Brain microvascular endothelial cell (primary cell): ENCODE measurements at regions not wholly inside any gene's neighbourhood (a gene's known extent, or its start where the extent isn't known, plus 50 kb on each side); places are given as distances from the start of the nearest gene placed in this dataset.

ENCODE experiments used
- DNase-seq: peaks from one replicate; pipeline ENCODE4 v3.0.0-alpha.2; 2020
- H3K27ac ChIP-seq: fragments of 250-450 bp; sonication (Bioruptor Pico); 2 replicates; pipeline ENCODE4 v1.5.1; 2020; ENCODE audit warnings: mild to moderate bottlenecking, moderate library complexity
- H3K27me3 ChIP-seq: fragments of 250-450 bp; sonication (Bioruptor Pico); replicated peaks from 2 replicates; pipeline ENCODE4 v1.5.1; 2020; ENCODE audit warnings: mild to moderate bottlenecking
- H3K36me3 ChIP-seq: fragments of 250-450 bp; sonication (Bioruptor Pico); replicated peaks from 2 replicates; pipeline ENCODE4 v1.5.1; 2020; ENCODE audit warnings: mild to moderate bottlenecking
- H3K4me3 ChIP-seq: 2 replicates; pipeline ENCODE4 v1.5.1; 2011; ENCODE audit warnings: low read depth, mild to moderate bottlenecking, control low read depth, low read length, moderate library complexity
- in situ Hi-C: cut with HindIII; loops from 2 replicates; pipeline ENCODE4 v1.10.0; 2017; ENCODE audit warnings: low sequenced_read_pairs, low pct_ligation_motif_present
- TF ChIP-seq, protein P1 (sequence below): IDR thresholded peaks from 2 replicates; pipeline ENCODE4 v1.5.1; 2011; ENCODE audit warnings: low read depth, mild to moderate bottlenecking, moderate library complexity, low read length, control low read depth, inconsistent platforms; ENCODE audit errors: missing control alignments

GRCh38 chr13:74040200-74040599 lies 94.0 kb downstream of the KLF12 start:
- peak; percentile 28 for DNase-seq
- Histone ChIP-seq H3K27me3 (no peaks in the 10 kb centered on the region), H3K4me3 (no peak overlapping the region), H3K36me3 (no peaks in the 10 kb centered on the region), H3K27ac (no peak overlapping the region)
- TF ChIP-seq, protein P1, sequence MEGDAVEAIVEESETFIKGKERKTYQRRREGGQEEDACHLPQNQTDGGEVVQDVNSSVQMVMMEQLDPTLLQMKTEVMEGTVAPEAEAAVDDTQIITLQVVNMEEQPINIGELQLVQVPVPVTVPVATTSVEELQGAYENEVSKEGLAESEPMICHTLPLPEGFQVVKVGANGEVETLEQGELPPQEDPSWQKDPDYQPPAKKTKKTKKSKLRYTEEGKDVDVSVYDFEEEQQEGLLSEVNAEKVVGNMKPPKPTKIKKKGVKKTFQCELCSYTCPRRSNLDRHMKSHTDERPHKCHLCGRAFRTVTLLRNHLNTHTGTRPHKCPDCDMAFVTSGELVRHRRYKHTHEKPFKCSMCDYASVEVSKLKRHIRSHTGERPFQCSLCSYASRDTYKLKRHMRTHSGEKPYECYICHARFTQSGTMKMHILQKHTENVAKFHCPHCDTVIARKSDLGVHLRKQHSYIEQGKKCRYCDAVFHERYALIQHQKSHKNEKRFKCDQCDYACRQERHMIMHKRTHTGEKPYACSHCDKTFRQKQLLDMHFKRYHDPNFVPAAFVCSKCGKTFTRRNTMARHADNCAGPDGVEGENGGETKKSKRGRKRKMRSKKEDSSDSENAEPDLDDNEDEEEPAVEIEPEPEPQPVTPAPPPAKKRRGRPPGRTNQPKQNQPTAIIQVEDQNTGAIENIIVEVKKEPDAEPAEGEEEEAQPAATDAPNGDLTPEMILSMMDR, result peak; percentile 85
- in situ Hi-C loops, result no loop called here

GRCh38 chr13:74039667-74040066 lies 94.5 kb downstream of the KLF12 start:
- DNase-seq, result no peak
- in situ Hi-C loops, result no loop called here
- H3K4me3 ChIP-seq, result no peak overlapping the region
- H3K36me3 ChIP-seq, result no peaks in the 10 kb centered on the region
- no peaks in the 10 kb centered on the region for H3K27me3 ChIP-seq
- TF ChIP-seq, protein P1, result no peak
- no peak overlapping the region for H3K27ac ChIP-seq

DNA sequence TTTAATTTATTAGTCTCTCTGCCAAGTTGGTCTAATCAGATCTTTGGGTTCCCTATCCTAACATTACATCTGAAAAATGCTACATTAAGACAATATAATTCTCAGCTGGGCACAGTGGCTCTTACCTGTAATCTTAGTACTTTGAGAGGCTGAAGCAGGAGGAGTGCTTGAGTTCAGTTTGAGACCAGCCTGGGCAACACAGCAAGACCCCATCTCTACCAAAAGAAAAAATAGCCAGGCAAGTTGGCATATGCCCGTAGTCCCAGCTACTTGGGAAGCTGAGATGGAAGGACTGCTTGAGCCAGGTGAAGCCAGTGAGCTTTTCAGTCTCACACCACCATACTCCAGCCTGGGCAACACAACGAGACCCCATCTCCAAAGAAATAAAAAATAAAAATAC lies 95.0 kb downstream of the KLF12 start:
- DNase-seq, result no peak
- Histone ChIP-seq H3K27ac (no peak overlapping the region), H3K36me3 (no peaks in the 10 kb centered on the region), H3K27me3 (no peaks in the 10 kb centered on the region), H3K4me3 (no peak overlapping the region)
- TF ChIP-seq, protein P1, result no peak
- in situ Hi-C loops, result no loop called here

- DNase-seq, result no peak
- Histone ChIP-seq H3K36me3 (no peaks in the 10 kb centered on the region), H3K4me3 (no peak overlapping the region), H3K27ac (no peak overlapping the region), H3K27me3 (no peaks in the 10 kb centered on the region)
- in situ Hi-C loops, result no loop called here
- TF ChIP-seq, protein P1, result no peak
These were observed 96.4 kb downstream of the KLF12 start for GRCh38 chr13:74037762-74038161.

GRCh38 chr13:74036373-74036772 lies 97.8 kb downstream of the KLF12 start:
- no peak overlapping the region for H3K27ac ChIP-seq
- in situ Hi-C loops, result no loop called here
- no peak for DNase-seq
- H3K36me3 ChIP-seq, result no peaks in the 10 kb centered on the region
- no peak overlapping the region for H3K4me3 ChIP-seq
- TF ChIP-seq, protein P1, result no peak
- H3K27me3 ChIP-seq, result no peaks in the 10 kb centered on the region

- H3K4me3 ChIP-seq, result no peak overlapping the region
- no peak overlapping the region for H3K27ac ChIP-seq
- in situ Hi-C loops, result no loop called here
- TF ChIP-seq, protein P1, result no peak
- H3K27me3 ChIP-seq, result no peaks in the 10 kb centered on the region
- DNase-seq, result no peak
- H3K36me3 ChIP-seq, result no peaks in the 10 kb centered on the region
These were observed 98.3 kb downstream of the KLF12 start for GRCh38 chr13:74035896-74036295.
